Osteocyte (in vitro differentiated cells): ENCODE measurements at regions not wholly inside any gene's neighbourhood (a gene's known extent, or its start where the extent isn't known, plus 50 kb on each side); places are given as distances from the start of the nearest gene placed in this dataset.

Experiments used
- DNase-seq: peaks from one replicate; pipeline ENCODE4 v3.0.0; 2021; ENCODE audit warnings: mixed read lengths; ENCODE audit not compliant: unreplicated experiment; ENCODE audit errors: extremely low spot score
- H3K27ac Mint-ChIP-seq: one replicate; pipeline ENCODE4 v1.8.0; 2021; ENCODE audit warnings: mild to moderate bottlenecking, mixed read lengths; ENCODE audit not compliant: unreplicated experiment
- H3K27me3 Mint-ChIP-seq: one replicate; pipeline ENCODE4 v1.8.0; 2021; ENCODE audit warnings: mixed read lengths; ENCODE audit not compliant: unreplicated experiment
- H3K36me3 Mint-ChIP-seq: one replicate; pipeline ENCODE4 v1.8.0; 2021; ENCODE audit warnings: mixed read lengths; ENCODE audit not compliant: unreplicated experiment
- H3K4me1 Mint-ChIP-seq: one replicate; pipeline ENCODE4 v1.8.0; 2021; ENCODE audit warnings: mixed read lengths; ENCODE audit not compliant: unreplicated experiment
- H3K4me3 Mint-ChIP-seq: one replicate; pipeline ENCODE4 v1.8.0; 2021; ENCODE audit warnings: mild to moderate bottlenecking, moderate library complexity, mixed read lengths; ENCODE audit not compliant: unreplicated experiment
- H3K9me3 Mint-ChIP-seq: one replicate; pipeline ENCODE4 v1.8.0; 2021; ENCODE audit warnings: mixed read lengths; ENCODE audit not compliant: unreplicated experiment
- TF ChIP-seq, protein P1 (sequence below): fragments of 200-600 bp; sonication (generic); IDR thresholded peaks from 2 replicates; pipeline ENCODE4 v1.5.0; 2021; ENCODE audit warnings: antibody characterized with exemption, mild to moderate bottlenecking, moderate library complexity

DNA sequence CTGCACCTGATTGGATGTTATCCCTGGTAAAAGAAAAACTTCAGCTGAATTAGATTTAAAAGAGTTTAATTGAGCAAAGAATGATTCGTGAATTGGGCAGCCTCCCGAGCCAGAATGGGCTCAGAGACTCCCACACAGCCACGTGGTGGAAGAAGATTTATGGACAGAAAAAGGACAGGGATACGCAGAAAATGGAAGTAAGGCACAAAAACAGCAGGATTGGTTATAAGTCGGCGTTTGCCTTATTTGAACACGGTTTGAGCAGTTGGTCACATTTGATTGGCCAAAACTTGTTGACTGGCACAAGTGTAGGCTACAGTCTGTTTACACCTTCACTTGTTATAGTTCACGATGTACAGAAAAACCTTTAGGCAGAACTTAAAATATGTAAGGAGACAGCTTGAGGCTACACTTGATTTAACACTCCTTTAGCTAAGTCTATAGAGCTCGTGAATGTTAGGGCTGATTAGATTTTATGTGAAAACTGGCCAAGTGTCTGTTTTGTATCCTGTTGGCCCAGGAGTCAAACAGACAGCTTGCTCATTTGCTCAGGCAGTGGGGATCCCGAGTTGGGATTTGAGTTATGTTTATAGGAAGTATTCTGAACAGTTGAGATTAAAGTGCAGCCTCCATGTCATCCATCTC is 119.5 kb upstream of the SHISA6 start:
- DNase-seq = no peak
- H3K4me3 Mint-ChIP-seq = no peak overlapping the region
- H3K36me3 Mint-ChIP-seq = no peaks in the 10 kb centered on the region
- peaks cover 56% of the 10 kb centered on the region for H3K9me3 Mint-ChIP-seq
- H3K27ac Mint-ChIP-seq = no peak overlapping the region
- TF ChIP-seq, protein P1, sequence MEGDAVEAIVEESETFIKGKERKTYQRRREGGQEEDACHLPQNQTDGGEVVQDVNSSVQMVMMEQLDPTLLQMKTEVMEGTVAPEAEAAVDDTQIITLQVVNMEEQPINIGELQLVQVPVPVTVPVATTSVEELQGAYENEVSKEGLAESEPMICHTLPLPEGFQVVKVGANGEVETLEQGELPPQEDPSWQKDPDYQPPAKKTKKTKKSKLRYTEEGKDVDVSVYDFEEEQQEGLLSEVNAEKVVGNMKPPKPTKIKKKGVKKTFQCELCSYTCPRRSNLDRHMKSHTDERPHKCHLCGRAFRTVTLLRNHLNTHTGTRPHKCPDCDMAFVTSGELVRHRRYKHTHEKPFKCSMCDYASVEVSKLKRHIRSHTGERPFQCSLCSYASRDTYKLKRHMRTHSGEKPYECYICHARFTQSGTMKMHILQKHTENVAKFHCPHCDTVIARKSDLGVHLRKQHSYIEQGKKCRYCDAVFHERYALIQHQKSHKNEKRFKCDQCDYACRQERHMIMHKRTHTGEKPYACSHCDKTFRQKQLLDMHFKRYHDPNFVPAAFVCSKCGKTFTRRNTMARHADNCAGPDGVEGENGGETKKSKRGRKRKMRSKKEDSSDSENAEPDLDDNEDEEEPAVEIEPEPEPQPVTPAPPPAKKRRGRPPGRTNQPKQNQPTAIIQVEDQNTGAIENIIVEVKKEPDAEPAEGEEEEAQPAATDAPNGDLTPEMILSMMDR = no peak
- no peaks in the 10 kb centered on the region for H3K4me1 Mint-ChIP-seq
- H3K27me3 Mint-ChIP-seq = no peaks in the 10 kb centered on the region

DNA sequence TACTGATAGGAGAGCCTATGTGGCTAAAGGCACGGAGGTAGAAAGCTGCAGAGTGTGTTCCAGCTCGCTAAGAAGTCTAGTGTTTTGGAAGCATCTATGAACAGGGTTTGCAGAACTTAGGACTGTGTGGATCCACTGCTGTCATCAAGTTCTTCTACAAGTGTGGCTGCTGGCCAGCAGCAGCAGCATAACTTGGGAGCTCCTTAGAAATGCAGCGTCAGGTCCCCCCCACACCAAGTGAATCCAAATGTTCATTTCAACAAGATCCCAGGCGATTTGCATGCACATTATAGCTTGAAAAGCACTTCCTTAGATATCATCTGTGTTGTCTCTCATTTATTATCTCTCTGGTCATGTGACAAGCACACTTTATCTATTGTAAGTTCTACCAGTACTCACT is 131.9 kb upstream of the SHISA6 start:
- H3K9me3 Mint-ChIP-seq = peaks cover 27% of the 10 kb centered on the region
- H3K27me3 Mint-ChIP-seq = no peaks in the 10 kb centered on the region
- H3K4me1 Mint-ChIP-seq = no peaks in the 10 kb centered on the region

DNA sequence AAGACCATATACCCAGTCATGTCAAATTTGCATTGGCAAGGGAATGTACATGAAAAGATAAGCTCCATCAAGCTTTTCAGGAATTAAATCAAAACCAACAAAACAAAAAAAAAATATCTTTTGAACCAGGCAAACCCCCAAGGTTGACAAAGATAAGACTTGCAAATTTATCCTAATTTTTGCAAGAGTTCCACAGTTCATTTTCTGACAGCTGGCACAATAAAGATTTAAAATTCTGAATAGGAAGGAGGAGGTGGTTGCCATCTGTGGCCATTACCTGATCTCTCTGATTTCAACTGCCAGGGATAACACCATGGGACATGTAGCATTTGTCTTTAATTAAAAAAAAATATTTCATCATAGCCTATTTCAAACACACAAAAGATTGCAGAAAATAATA is 135.9 kb upstream of the SHISA6 start:
- H3K27me3 Mint-ChIP-seq = no peaks in the 10 kb centered on the region
- H3K27ac Mint-ChIP-seq = no peak overlapping the region
- no peak for DNase-seq
- H3K36me3 Mint-ChIP-seq = no peaks in the 10 kb centered on the region
- TF ChIP-seq, protein P1 = no peak
- peaks cover 31% of the 10 kb centered on the region for H3K9me3 Mint-ChIP-seq
- no peak overlapping the region for H3K4me3 Mint-ChIP-seq
- no peaks in the 10 kb centered on the region for H3K4me1 Mint-ChIP-seq

More for the DNA sequence above, 131.9 kb upstream of the SHISA6 start:
- peak; percentile 7 for DNase-seq
- Mint-ChIP-seq H3K27ac (no peak overlapping the region), H3K36me3 (no peaks in the 10 kb centered on the region), H3K4me3 (no peak overlapping the region)
- TF ChIP-seq, protein P1 = no peak

DNA sequence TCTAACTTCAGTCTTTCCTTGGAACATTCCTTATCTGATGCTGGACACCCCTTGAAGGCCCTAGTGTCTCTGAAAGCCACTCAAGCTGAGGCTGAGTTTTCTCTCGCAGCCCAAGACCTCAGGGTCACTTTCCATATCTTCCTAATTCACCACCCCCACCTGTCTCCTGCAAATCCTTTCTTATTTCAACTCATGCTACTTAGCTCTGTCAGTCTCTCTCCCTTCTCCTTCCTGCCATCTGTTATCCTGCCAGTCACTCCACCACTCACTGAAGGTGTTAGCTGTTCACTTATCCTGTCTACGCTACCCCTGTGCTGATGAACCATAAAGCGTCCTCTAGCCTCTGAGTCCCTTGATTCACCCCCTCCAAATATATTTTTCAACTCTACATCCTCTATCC is 143.9 kb upstream of the SHISA6 start:
- no peaks in the 10 kb centered on the region for H3K36me3 Mint-ChIP-seq
- peak; percentile 21 for DNase-seq
- peaks cover 27% of the 10 kb centered on the region for H3K9me3 Mint-ChIP-seq
- no peaks in the 10 kb centered on the region for H3K27me3 Mint-ChIP-seq
- no peak overlapping the region for H3K4me3 Mint-ChIP-seq
- H3K27ac Mint-ChIP-seq = no peak overlapping the region
- TF ChIP-seq, protein P1 = no peak
- H3K4me1 Mint-ChIP-seq = no peaks in the 10 kb centered on the region

DNA sequence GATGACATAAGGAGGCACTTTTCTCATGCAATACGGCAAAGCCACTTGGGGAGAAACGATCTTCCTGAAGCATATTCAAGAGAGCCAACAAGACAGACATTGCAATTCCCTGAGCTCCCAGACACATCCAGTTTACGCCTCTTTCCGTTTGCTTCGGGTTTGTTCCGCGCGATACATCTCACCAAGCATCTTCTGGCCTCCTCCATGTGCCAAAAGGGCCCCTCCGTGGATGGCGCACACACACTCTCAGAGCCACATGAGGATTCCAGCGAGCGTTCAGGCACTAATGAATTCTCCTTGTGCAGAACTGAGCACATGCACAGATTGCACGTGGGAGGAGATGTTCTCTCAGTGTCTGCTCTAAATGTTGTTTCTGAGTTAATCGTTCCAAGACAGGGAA is 146.7 kb upstream of the SHISA6 start:
- TF ChIP-seq, protein P1 = no peak
- no peaks in the 10 kb centered on the region for H3K4me1 Mint-ChIP-seq
- H3K36me3 Mint-ChIP-seq = no peaks in the 10 kb centered on the region
- H3K27me3 Mint-ChIP-seq = no peaks in the 10 kb centered on the region
- peak; percentile 49 for DNase-seq
- no peak overlapping the region for H3K4me3 Mint-ChIP-seq
- H3K9me3 Mint-ChIP-seq = peaks cover 20% of the 10 kb centered on the region
- H3K27ac Mint-ChIP-seq = no peak overlapping the region
